ENCODE measurements at regions not wholly inside any gene's neighbourhood (a gene's known extent, or its start where the extent isn't known, plus 50 kb on each side); places are given as distances from the start of the nearest gene placed in this dataset.
"Not testable (repeated sequence)": the region's sequence is repeated elsewhere in the genome, so short reads cannot be mapped to it uniquely, and the experiment has no call there.

- not testable (repeated sequence) for H3K14ac ChIP-seq (ENCODE audit: insufficient read depth, low read length); H2BK12ac ChIP-seq (ENCODE audit: insufficient read length, low read depth, low read length)
- H3K36me3 Mint-ChIP-seq (ENCODE audit: insufficient read depth in 1 of 3, low read depth in 3 of 3), result peaks cover 6 to 12% (median 8%) of the 10 kb centered on the region in 3 experiments
These were observed 76.3 kb upstream of the NPSR1 start for GRCh38 chr7:34581698-34582097.

More at GRCh38 chr7:34581698-34582097, 76.3 kb upstream of the NPSR1 start:
- WGBS (ENCODE audit: extremely low coverage, insufficient read length, low lambda C conversion rate), result no CpG with 5 or more reads among the region's 6 CpGs
- H2BK15ac ChIP-seq (ENCODE audit: low read depth, low read length); H3K56ac ChIP-seq (ENCODE audit: insufficient read length, low read depth, low read length); H3K23me2 ChIP-seq (ENCODE audit: insufficient read length, low read depth, low read length, poor library complexity, severe bottlenecking); H3K27ac ChIP-seq (ENCODE audit: insufficient read length, low read depth, low read length); H2AFZ ChIP-seq (ENCODE audit: low read length); H3K9me3 ChIP-seq (ENCODE audit: control insufficient read depth, low read depth, low read length); H4K20me1 ChIP-seq (ENCODE audit: control insufficient read depth, insufficient read depth, insufficient read length); H3K18ac ChIP-seq (ENCODE audit: insufficient read length, low read depth, low read length); H3K79me2 ChIP-seq (ENCODE audit: insufficient read depth, low read length); H3K4me1 ChIP-seq (ENCODE audit: insufficient read depth, low read length); H4K8ac ChIP-seq (replicated peaks; ENCODE audit: insufficient read length, low read depth, low read length); DNase-seq; H3K4me1 Mint-ChIP-seq; H3T11ph ChIP-seq (ENCODE audit: low read length); H3K9ac ChIP-seq (ENCODE audit: extremely low read depth, insufficient read length, low read length); H3K4me2 ChIP-seq (ENCODE audit: insufficient read depth, insufficient read length, low read length); H3K23ac ChIP-seq (ENCODE audit: insufficient read length, low read depth, low read length); H2BK20ac ChIP-seq (ENCODE audit: low read depth, low read length, poor library complexity, severe bottlenecking); H2BK5ac ChIP-seq (ENCODE audit: insufficient read length, low read length); H2AK5ac ChIP-seq (ENCODE audit: insufficient read length, low read length); H3K79me1 ChIP-seq (ENCODE audit: insufficient read depth, low read depth, low read length, poor library complexity, severe bottlenecking); H2BK120ac ChIP-seq (ENCODE audit: low read depth, low read length, poor library complexity, severe bottlenecking); H3K27me3 Mint-ChIP-seq (ENCODE audit: low read depth); H3K27ac Mint-ChIP-seq; H3K4ac ChIP-seq (ENCODE audit: low read depth, low read length); H3K27me3 ChIP-seq (ENCODE audit: insufficient read depth, low read length); H4K5ac ChIP-seq (ENCODE audit: insufficient read length, low read depth, low read length); H3K4me3 Mint-ChIP-seq; H4K91ac ChIP-seq (ENCODE audit: insufficient read length, low read depth, low read length): not testable (repeated sequence)
- H3K9me3 Mint-ChIP-seq, result peaks cover 18 to 21% of the 10 kb centered on the region in 2 experiments

All from H9 (cell line).